ENCODE measurements at regions not wholly inside any gene's neighbourhood (a gene's known extent, or its start where the extent isn't known, plus 50 kb on each side); places are given as distances from the start of the nearest gene placed in this dataset.
A peak's percentile ranks its signal among the peaks of the same experiment; 100 is the strongest.

GRCh38 chr12:93098077-93098476 lies 169.0 kb upstream of the EEA1 start (continued):
- no peak for TF ChIP-seq RFX5 (IDR thresholded peaks at IDR 0.05; ENCODE audit: low read length)
- no peak for TF ChIP-seq TCF12 (IDR thresholded peaks at IDR 0.05)

GRCh38 chr12:93099792-93100191 lies 170.7 kb upstream of the EEA1 start:
- WGBS (ENCODE audit: low lambda C conversion rate), result 95% methylated on average over 1 of the region's 1 CpG
- Histone ChIP-seq H3K9ac (no peak overlapping the region), H3K4me3 (ENCODE audit: low read depth in 2 of 2, low read length in 1 of 2) (no peak overlapping the region), H3K27me3 (ENCODE audit: insufficient read depth) (no peaks in the 10 kb centered on the region), H3K9me3 (no peaks in the 10 kb centered on the region), H2AFZ (ENCODE audit: low read depth) (peak overlapping the region; percentile 76), H3K27ac (ENCODE audit: low read depth in 2 of 2, low read length in 1 of 2) (peak overlapping the region in 1 of 2 experiments; percentile 76; a peak in 3 of 4 replicates), H4K20me1 (ENCODE audit: insufficient read depth) (no peaks in the 10 kb centered on the region), H3K4me1 (ENCODE audit: control insufficient read depth in 1 of 2, insufficient read depth in 2 of 2, low read depth in 1 of 2, low read length in 1 of 2) (peaks cover 8 to 22% of the 10 kb centered on the region in 2 experiments; a peak in 3 of 4 replicates), H3K9me2 (no peaks in the 10 kb centered on the region), H3K36me3 (replicated peaks in 1 of 2; ENCODE audit: control insufficient read depth in 1 of 2, insufficient read depth in 2 of 2, low read length in 1 of 2) (no peaks in the 10 kb centered on the region), H3K79me2 (ENCODE audit: insufficient read depth) (no peaks in the 10 kb centered on the region), H3K4me2 (no peak overlapping the region), H3F3A (replicated peaks; ENCODE audit: insufficient read depth) (peaks cover 3% of the 10 kb centered on the region)
- TF ChIP-seq FOXM1 (IDR thresholded peaks at IDR 0.05; ENCODE audit: low read depth) (no peak), TAF1 (IDR thresholded peaks at IDR 0.05; ENCODE audit: borderline replicate concordance, low read depth, low read length) (no peak)
- ChIA-PET POLR2A (no interaction called here), CTCF (interaction anchor here (1.2 to 3.6 kb wide), 4 partner anchors 10 to 298 kb away, joined by 3 to 13 read pairs (median 4); no protein-coding TSS in a partner anchor)
- no peak for DNase-seq

GRCh38 chr12:93100610-93101009 lies 171.5 kb upstream of the EEA1 start:
- TF ChIP-seq RCOR1 (IDR thresholded peaks at IDR 0.05; ENCODE audit: low read length) (peak; percentile 71), SIN3A (IDR thresholded peaks at IDR 0.05; ENCODE audit: borderline replicate concordance, low read depth, low read length) (no peak), RAD21 (IDR thresholded peaks at IDR 0.05; ENCODE audit: low read length) (peak; percentile 15; the same call in 1 of the 2 replicates), USF2 (IDR thresholded peaks at IDR 0.05; ENCODE audit: borderline replicate concordance, low read depth, low read length) (no peak), ZBTB33 (IDR thresholded peaks at IDR 0.05; ENCODE audit: borderline replicate concordance, low read depth) (no peak), EP300 (IDR thresholded peaks at IDR 0.05; ENCODE audit: borderline replicate concordance in 1 of 2, low read depth in 1 of 2, low read length in 1 of 2) (peak in 1 of 2 experiments; percentile 74; a peak in 2 of 4 replicates), GATA2 (CRISPR knock-in tag; IDR thresholded peaks at IDR 0.05) (peak; percentile 27; the same call in 1 of the 2 replicates), SMC3 (IDR thresholded peaks at IDR 0.05; ENCODE audit: low read depth, low read length) (no peak), NFIC (IDR thresholded peaks at IDR 0.05; ENCODE audit: borderline replicate concordance) (no peak), TCF12 (IDR thresholded peaks at IDR 0.05) (peak; percentile 56), MXI1 (IDR thresholded peaks at IDR 0.05; ENCODE audit: low read depth, low read length) (peak; percentile 39; the same call in 1 of the 2 replicates), CTCF (IDR thresholded peaks at IDR 0.05) (no peak)
- Histone ChIP-seq H2AFZ (ENCODE audit: low read depth) (peak overlapping the region; percentile 76), H3K4me2 (peak overlapping the region; percentile 47; the same call in 1 of the 2 replicates), H3F3A (replicated peaks; ENCODE audit: insufficient read depth) (peaks cover 3% of the 10 kb centered on the region), H4K20me1 (ENCODE audit: insufficient read depth) (no peaks in the 10 kb centered on the region), H3K79me2 (ENCODE audit: insufficient read depth) (no peaks in the 10 kb centered on the region), H3K9me3 (no peaks in the 10 kb centered on the region), H3K36me3 (replicated peaks in 1 of 2; ENCODE audit: control insufficient read depth in 1 of 2, insufficient read depth in 2 of 2, low read length in 1 of 2) (no peaks in the 10 kb centered on the region), H3K4me1 (ENCODE audit: control insufficient read depth in 1 of 2, insufficient read depth in 2 of 2, low read depth in 1 of 2, low read length in 1 of 2) (peaks cover 8 to 22% of the 10 kb centered on the region in 2 experiments; a peak in 3 of 4 replicates), H3K9me2 (no peaks in the 10 kb centered on the region), H3K27me3 (ENCODE audit: insufficient read depth) (no peaks in the 10 kb centered on the region), H3K27ac (ENCODE audit: low read depth in 2 of 2, low read length in 1 of 2) (peak overlapping the region; percentile 30 to 76; a peak in 3 of 4 replicates), H3K4me3 (ENCODE audit: low read depth in 2 of 2, low read length in 1 of 2) (no peak overlapping the region), H3K9ac (peak overlapping the region; percentile 16; the same call in 1 of the 2 replicates)
- ChIA-PET POLR2A (no interaction called here), CTCF (interaction anchor here (0.7 to 1.2 kb wide), 4 partner anchors 9 to 280 kb away, joined by 3 to 4 read pairs (median 3); no protein-coding TSS in a partner anchor)
- 9% methylated on average over 4 of the region's 4 CpGs for WGBS (ENCODE audit: low lambda C conversion rate)
- DNase-seq, result peak; percentile 39

Data from SK-N-SH (cell line).